ENCODE measurements at regions not wholly inside any gene's neighbourhood (a gene's known extent, or its start where the extent isn't known, plus 50 kb on each side); places are given as distances from the start of the nearest gene placed in this dataset.

GRCh38 chr2:2801458-2801857 lies 470.4 kb upstream of the MYT1L start:
- H3K79me2 ChIP-seq (ENCODE audit: insufficient read depth, low read depth, low read length) = no peaks in the 10 kb centered on the region
- no peak for DNase-seq (ENCODE audit: low spot score)
- H3K9me2 ChIP-seq (ENCODE audit: insufficient read depth, low read length) = no peaks in the 10 kb centered on the region
- no peak overlapping the region for H3K4me3 ChIP-seq (ENCODE audit: low read depth, low read length, poor library complexity, severe bottlenecking)
- no peak overlapping the region for H2AFZ ChIP-seq (ENCODE audit: low read length)
- no peaks in the 10 kb centered on the region for H3K9me3 ChIP-seq (ENCODE audit: low read length)
- H3K4me1 ChIP-seq (ENCODE audit: insufficient read depth, low read length, poor library complexity, severe bottlenecking) = no peaks in the 10 kb centered on the region
- ChIA-PET POLR2A (no interaction called here), CTCF (ENCODE audit: unreplicated experiment) (no interaction called here)
- no TSS peak for BruUV-seq (replicated peaks)
- no peak for TF ChIP-seq CTCF (conservative IDR thresholded peaks at IDR 0.05; ENCODE audit: low read length)
- TF ChIP-seq EZH2phosphoT487 (IDR thresholded peaks at IDR 0.05; ENCODE audit: borderline replicate concordance, low read depth, low read length) = no peak
- H4K20me1 ChIP-seq (ENCODE audit: insufficient read depth, low read length) = no peaks in the 10 kb centered on the region
- H3K27ac ChIP-seq (ENCODE audit: low read depth, low read length, poor library complexity, severe bottlenecking) = no peak overlapping the region
- H3K36me3 ChIP-seq (ENCODE audit: insufficient read depth, low read length) = no peaks in the 10 kb centered on the region
- H3K4me2 ChIP-seq (ENCODE audit: low read length) = no peak overlapping the region
- intact Hi-C loops (cut with micrococcal nuclease; ENCODE audit: unreplicated experiment) = no loop called here

GRCh38 chr2:2800697-2801096 lies 469.6 kb upstream of the MYT1L start:
- no peak for TF ChIP-seq CTCF (conservative IDR thresholded peaks at IDR 0.05; ENCODE audit: low read length)
- TF ChIP-seq EZH2phosphoT487 (IDR thresholded peaks at IDR 0.05; ENCODE audit: borderline replicate concordance, low read depth, low read length) = no peak

GRCh38 chr2:2800001-2800400 lies 468.9 kb upstream of the MYT1L start:
- no peak for TF ChIP-seq EZH2phosphoT487 (IDR thresholded peaks at IDR 0.05; ENCODE audit: borderline replicate concordance, low read depth, low read length)
- TF ChIP-seq CTCF (conservative IDR thresholded peaks at IDR 0.05; ENCODE audit: low read length) = no peak
- Histone ChIP-seq H2AFZ (ENCODE audit: low read length) (no peak overlapping the region), H3K9me2 (ENCODE audit: insufficient read depth, low read length) (no peaks in the 10 kb centered on the region), H3K79me2 (ENCODE audit: insufficient read depth, low read depth, low read length) (no peaks in the 10 kb centered on the region), H3K36me3 (ENCODE audit: insufficient read depth, low read length) (no peaks in the 10 kb centered on the region), H3K4me1 (ENCODE audit: insufficient read depth, low read length, poor library complexity, severe bottlenecking) (no peaks in the 10 kb centered on the region), H3K4me2 (ENCODE audit: low read length) (no peak overlapping the region), H3K9me3 (ENCODE audit: low read length) (no peaks in the 10 kb centered on the region), H3K4me3 (ENCODE audit: low read depth, low read length, poor library complexity, severe bottlenecking) (no peak overlapping the region), H4K20me1 (ENCODE audit: insufficient read depth, low read length) (no peaks in the 10 kb centered on the region), H3K27ac (ENCODE audit: low read depth, low read length, poor library complexity, severe bottlenecking) (no peak overlapping the region)
- intact Hi-C loops (cut with micrococcal nuclease; ENCODE audit: unreplicated experiment) = no loop called here
- ChIA-PET POLR2A (no interaction called here), CTCF (ENCODE audit: unreplicated experiment) (no interaction called here)
- BruUV-seq (replicated peaks) = no TSS peak
- DNase-seq (ENCODE audit: low spot score) = no peak

More at GRCh38 chr2:2800697-2801096, 469.6 kb upstream of the MYT1L start:
- intact Hi-C loops (cut with micrococcal nuclease; ENCODE audit: unreplicated experiment) = no loop called here
- Histone ChIP-seq H3K4me2 (ENCODE audit: low read length) (no peak overlapping the region), H4K20me1 (ENCODE audit: insufficient read depth, low read length) (no peaks in the 10 kb centered on the region), H3K9me2 (ENCODE audit: insufficient read depth, low read length) (no peaks in the 10 kb centered on the region), H2AFZ (ENCODE audit: low read length) (no peak overlapping the region), H3K4me3 (ENCODE audit: low read depth, low read length, poor library complexity, severe bottlenecking) (no peak overlapping the region), H3K36me3 (ENCODE audit: insufficient read depth, low read length) (no peaks in the 10 kb centered on the region), H3K27ac (ENCODE audit: low read depth, low read length, poor library complexity, severe bottlenecking) (no peak overlapping the region), H3K4me1 (ENCODE audit: insufficient read depth, low read length, poor library complexity, severe bottlenecking) (no peaks in the 10 kb centered on the region), H3K9me3 (ENCODE audit: low read length) (no peaks in the 10 kb centered on the region), H3K79me2 (ENCODE audit: insufficient read depth, low read depth, low read length) (no peaks in the 10 kb centered on the region)
- no peak for DNase-seq (ENCODE audit: low spot score)
- ChIA-PET CTCF (ENCODE audit: unreplicated experiment) (no interaction called here), POLR2A (no interaction called here)
- BruUV-seq (replicated peaks) = no TSS peak
